H9 (cell line): ENCODE measurements at regions not wholly inside any gene's neighbourhood (a gene's known extent, or its start where the extent isn't known, plus 50 kb on each side); places are given as distances from the start of the nearest gene placed in this dataset.

Experiments used
- DNase-seq: peaks from one replicate; pipeline ENCODE4 v3.0.0-alpha.2; 2017
- H2AFZ ChIP-seq: one replicate; pipeline ENCODE4 v1.6.1; 2013; ENCODE audit warnings: mild to moderate bottlenecking, low read length, control low read depth, moderate library complexity
- H2AK5ac ChIP-seq: 2 replicates; pipeline ENCODE4 v1.6.1; 2013; ENCODE audit warnings: low read length, control low read depth, mixed read lengths; ENCODE audit not compliant: insufficient read length
- H2BK120ac ChIP-seq: one replicate; pipeline ENCODE4 v1.6.1; 2013; ENCODE audit warnings: low read depth, mild to moderate bottlenecking, low read length, control low read depth, inconsistent platforms; ENCODE audit not compliant: poor library complexity, severe bottlenecking
- H2BK12ac ChIP-seq: 2 replicates; pipeline ENCODE4 v1.6.1; 2013; ENCODE audit warnings: low read length, control low read depth, mixed read lengths, low read depth; ENCODE audit not compliant: insufficient read length
- H2BK15ac ChIP-seq: 2 replicates; pipeline ENCODE4 v1.6.1; 2013; ENCODE audit warnings: low read depth, low read length, control low read depth
- H2BK20ac ChIP-seq: one replicate; pipeline ENCODE4 v1.6.1; 2013; ENCODE audit warnings: low read depth, mild to moderate bottlenecking, low read length, control low read depth, inconsistent platforms; ENCODE audit not compliant: poor library complexity, severe bottlenecking
- H2BK5ac ChIP-seq: 2 replicates; pipeline ENCODE4 v1.6.1; 2013; ENCODE audit warnings: low read length, control low read depth, mixed read lengths; ENCODE audit not compliant: insufficient read length
- H3K14ac ChIP-seq: 2 replicates; pipeline ENCODE4 v1.6.1; 2013; ENCODE audit warnings: low read length, control low read depth; ENCODE audit not compliant: insufficient read depth
- H3K18ac ChIP-seq: 2 replicates; pipeline ENCODE4 v1.6.1; 2013; ENCODE audit warnings: low read depth, mild to moderate bottlenecking, mixed read lengths, low read length, control low read depth; ENCODE audit not compliant: insufficient read length
- H3K23ac ChIP-seq: 2 replicates; pipeline ENCODE4 v1.6.1; 2013; ENCODE audit warnings: low read length, control low read depth, mixed read lengths, low read depth; ENCODE audit not compliant: insufficient read length
- H3K23me2 ChIP-seq: 2 replicates; pipeline ENCODE4 v1.6.1; 2013; ENCODE audit warnings: low read depth, mild to moderate bottlenecking, mixed read lengths, low read length, control low read depth; ENCODE audit not compliant: insufficient read length, poor library complexity, severe bottlenecking
- H3K27ac ChIP-seq: 2 replicates; pipeline ENCODE4 v1.5.1; 2013; ENCODE audit warnings: low read length, control low read depth, mixed read lengths, low read depth; ENCODE audit not compliant: insufficient read length
- H3K27me3 ChIP-seq: 2 replicates; pipeline ENCODE4 v1.6.1; 2013; ENCODE audit warnings: low read length, control low read depth, inconsistent platforms; ENCODE audit not compliant: insufficient read depth
- H3K4ac ChIP-seq: 2 replicates; pipeline ENCODE4 v1.6.1; 2013; ENCODE audit warnings: low read depth, mild to moderate bottlenecking, control low read depth, inconsistent platforms, low read length, moderate library complexity
- H3K4me1 ChIP-seq: 2 replicates; pipeline ENCODE4 v1.6.1; 2013; ENCODE audit warnings: low read length, control low read depth, inconsistent platforms; ENCODE audit not compliant: insufficient read depth
- H3K4me2 ChIP-seq: 2 replicates; pipeline ENCODE4 v1.6.1; 2013; ENCODE audit warnings: low read length, control low read depth, mixed read lengths; ENCODE audit not compliant: insufficient read length, insufficient read depth
- H3K56ac ChIP-seq: 2 replicates; pipeline ENCODE4 v1.6.1; 2013; ENCODE audit warnings: low read depth, mild to moderate bottlenecking, mixed read lengths, low read length, control low read depth; ENCODE audit not compliant: insufficient read length
- H3K79me1 ChIP-seq: 2 replicates; pipeline ENCODE4 v1.6.1; 2013; ENCODE audit warnings: low read depth, mild to moderate bottlenecking, moderate library complexity, low read length, control low read depth, inconsistent platforms; ENCODE audit not compliant: insufficient read depth, poor library complexity, severe bottlenecking
- H3K79me2 ChIP-seq: 2 replicates; pipeline ENCODE4 v1.6.1; 2013; ENCODE audit warnings: low read length, control low read depth, inconsistent platforms; ENCODE audit not compliant: insufficient read depth
- H3K9ac ChIP-seq: 2 replicates; pipeline ENCODE4 v1.6.1; 2013; ENCODE audit warnings: low read length, control low read depth, mixed read lengths; ENCODE audit not compliant: insufficient read length; ENCODE audit errors: extremely low read depth
- H3K9me3 ChIP-seq: one replicate; pipeline ENCODE4 v1.6.1; 2013; ENCODE audit warnings: low read depth, low read length, inconsistent platforms; ENCODE audit not compliant: control insufficient read depth
- H3T11ph ChIP-seq: one replicate; pipeline ENCODE4 v1.6.1; 2013; ENCODE audit warnings: mild to moderate bottlenecking, low read length, control low read depth, inconsistent platforms
- H4K20me1 ChIP-seq: one replicate; pipeline ENCODE4 v1.6.1; 2013; ENCODE audit not compliant: control insufficient read depth, insufficient read length, insufficient read depth
- H4K5ac ChIP-seq: 2 replicates; pipeline ENCODE4 v1.6.1; 2013; ENCODE audit warnings: low read depth, mild to moderate bottlenecking, mixed read lengths, low read length, control low read depth; ENCODE audit not compliant: insufficient read length
- H4K8ac ChIP-seq: replicated peaks from 2 replicates; pipeline ENCODE4 v1.6.1; 2013; ENCODE audit warnings: low read length, control low read depth, mixed read lengths, low read depth; ENCODE audit not compliant: insufficient read length
- H4K91ac ChIP-seq: 2 replicates; pipeline ENCODE4 v1.6.1; 2013; ENCODE audit warnings: low read depth, mild to moderate bottlenecking, moderate library complexity, mixed read lengths, low read length, control low read depth; ENCODE audit not compliant: insufficient read length
- H3K27ac Mint-ChIP-seq, 3 experiments: 2 replicates in 2 of 3; 3 replicates in 1 of 3; pipeline ENCODE4 v1.8.0; 2020 to 2021; ENCODE audit warnings: mixed read lengths in 3 of 3, mild to moderate bottlenecking in 1 of 3, moderate library complexity in 1 of 3
- H3K27me3 Mint-ChIP-seq: 2 replicates; pipeline ENCODE4 v1.8.0; 2021; ENCODE audit warnings: low read depth, mild to moderate bottlenecking, moderate library complexity, mixed read lengths
- H3K36me3 Mint-ChIP-seq, 3 experiments: 2 replicates in 2 of 3; 3 replicates in 1 of 3; pipeline ENCODE4 v1.8.0; 2020 to 2021; ENCODE audit warnings: low read depth in 3 of 3, mixed read lengths in 3 of 3; ENCODE audit not compliant: insufficient read depth in 1 of 3
- H3K4me1 Mint-ChIP-seq, 2 experiments: 2 replicates each; pipeline ENCODE4 v1.8.0; 2020; ENCODE audit warnings: mixed read lengths in 2 of 2
- H3K4me3 Mint-ChIP-seq, 2 experiments: 2 replicates in 1 of 2; 3 replicates in 1 of 2; pipeline ENCODE4 v1.8.0; 2020 to 2021; ENCODE audit warnings: mild to moderate bottlenecking in 2 of 2, mixed read lengths in 2 of 2, moderate library complexity in 1 of 2
- H3K9me3 Mint-ChIP-seq, 2 experiments: 2 replicates in 1 of 2; 3 replicates in 1 of 2; pipeline ENCODE4 v1.8.0; 2020; ENCODE audit warnings: mild to moderate bottlenecking in 2 of 2, mixed read lengths in 2 of 2, moderate library complexity in 1 of 2
- CTCF ChIP-seq: fragments of 200-600 bp; sonication (generic); conservative IDR thresholded peaks from 3 replicates; pipeline ENCODE4 v1.8.0; 2021; ENCODE audit warnings: antibody characterized with exemption, mild to moderate bottlenecking
- WGBS: extraction: QIAGEN DNeasy Blood & Tissue Kit; methylation state at CpG from one replicate; pipeline ENCODE4 v1.1.7; 2013; ENCODE audit warnings: missing lambda C conversion rate, low lambda C conversion rate, mixed read lengths; ENCODE audit not compliant: insufficient read length; ENCODE audit errors: extremely low coverage; 5-methylcytosine and 5-hydroxymethylcytosine counted together

GRCh38 chr2:128982670-128983069 lies 664.0 kb upstream of the HS6ST1 start:
- H2BK12ac ChIP-seq: no peak overlapping the region
- no peaks in the 10 kb centered on the region for H3K4me1 ChIP-seq
- no peaks in the 10 kb centered on the region for H3K79me1 ChIP-seq
- no peak overlapping the region for H3K4ac ChIP-seq
- no CpG with 5 or more reads among the region's 4 CpGs for whole genome bisulfite sequencing
- H2AFZ ChIP-seq: no peak overlapping the region
- H2BK120ac ChIP-seq: no peak overlapping the region
- no peak overlapping the region for H3K9ac ChIP-seq
- no peaks in the 10 kb centered on the region for H3K27me3 ChIP-seq
- no peak overlapping the region for H2BK5ac ChIP-seq
- H3K4me2 ChIP-seq: no peak overlapping the region
- H3K23ac ChIP-seq: no peak overlapping the region
- no peak for TF ChIP-seq CTCF
- H3K27me3 Mint-ChIP-seq: no peaks in the 10 kb centered on the region; the same call in none of the 2 replicates
- H4K91ac ChIP-seq: no peak overlapping the region
- no peak overlapping the region for H2AK5ac ChIP-seq
- H3K4me1 Mint-ChIP-seq: peaks cover 14% of the 10 kb centered on the region in 2 experiments
- H3K27ac Mint-ChIP-seq: no peak overlapping the region
- no peak for DNase-seq
- 0 out of 5 replicates have a peak, but pooled peaks cover 0 to 3% of the 10 kb centered on the region in 2 experiments for H3K9me3 Mint-ChIP-seq
- H3T11ph ChIP-seq: no peak overlapping the region
- H3K14ac ChIP-seq: no peak overlapping the region
- no peaks in the 10 kb centered on the region for H3K79me2 ChIP-seq
- no peaks in the 10 kb centered on the region for H4K20me1 ChIP-seq
- H3K56ac ChIP-seq: no peak overlapping the region
- no peak overlapping the region for H2BK15ac ChIP-seq
- no peaks in the 10 kb centered on the region for H3K9me3 ChIP-seq
- H4K8ac ChIP-seq: no peak overlapping the region
- H3K23me2 ChIP-seq: no peaks in the 10 kb centered on the region
- no peak overlapping the region for H4K5ac ChIP-seq
- H3K18ac ChIP-seq: no peak overlapping the region
- no peak overlapping the region for H3K27ac ChIP-seq
- H3K4me3 Mint-ChIP-seq: no peak overlapping the region
- no peak overlapping the region for H2BK20ac ChIP-seq
- no peaks in the 10 kb centered on the region for H3K36me3 Mint-ChIP-seq
